OCI-M2 (cell line): ENCODE measurements at regions not wholly inside any gene's neighbourhood (a gene's known extent, or its start where the extent isn't known, plus 50 kb on each side); places are given as distances from the start of the nearest gene placed in this dataset.

Experiments used
- DNase-seq: peaks from one replicate; lab custom pipeline; 2025; ENCODE audit not compliant: unreplicated experiment; lab: John Stamatoyannopoulos, UW

DNA sequence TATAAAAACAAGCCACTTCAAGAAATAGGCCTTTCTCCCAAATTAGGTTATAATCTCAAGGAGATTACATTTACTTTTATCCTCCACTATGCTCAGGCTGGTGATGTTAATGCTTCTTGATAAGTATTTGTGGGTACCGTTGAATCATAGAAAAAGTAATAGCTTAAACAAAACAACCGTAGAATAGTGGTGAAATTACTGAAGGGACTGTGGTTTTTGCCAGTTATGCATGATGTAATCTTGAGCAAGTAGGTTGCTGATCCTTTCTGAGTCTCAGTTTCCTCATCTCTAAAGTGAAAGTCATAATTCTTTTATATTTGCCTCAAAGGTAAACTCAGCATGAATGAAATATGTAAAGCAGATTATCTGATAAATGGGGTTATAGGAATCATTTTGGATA lies 187.3 kb upstream of the JAG1 start:
- no peak for DNase-seq

DNA sequence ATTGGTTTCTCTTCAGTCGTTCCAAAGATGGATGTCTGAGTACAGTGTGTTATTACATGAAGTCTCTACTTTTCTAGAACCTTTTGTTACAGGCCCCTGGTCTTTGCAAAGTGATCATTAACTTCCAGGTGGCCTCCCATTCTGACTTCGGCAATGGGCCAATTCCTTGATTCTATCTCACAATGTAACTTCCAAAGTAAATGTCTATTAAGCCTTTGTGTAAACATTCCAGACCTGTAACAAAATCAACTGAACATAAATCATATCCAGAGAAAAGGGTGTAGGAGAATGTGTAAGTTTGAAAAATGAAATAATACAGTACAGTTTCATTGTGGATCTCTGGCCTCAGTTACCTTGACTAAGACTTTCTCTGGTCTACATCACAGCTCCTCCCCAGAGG lies 187.8 kb upstream of the JAG1 start:
- DNase-seq: no peak

DNA sequence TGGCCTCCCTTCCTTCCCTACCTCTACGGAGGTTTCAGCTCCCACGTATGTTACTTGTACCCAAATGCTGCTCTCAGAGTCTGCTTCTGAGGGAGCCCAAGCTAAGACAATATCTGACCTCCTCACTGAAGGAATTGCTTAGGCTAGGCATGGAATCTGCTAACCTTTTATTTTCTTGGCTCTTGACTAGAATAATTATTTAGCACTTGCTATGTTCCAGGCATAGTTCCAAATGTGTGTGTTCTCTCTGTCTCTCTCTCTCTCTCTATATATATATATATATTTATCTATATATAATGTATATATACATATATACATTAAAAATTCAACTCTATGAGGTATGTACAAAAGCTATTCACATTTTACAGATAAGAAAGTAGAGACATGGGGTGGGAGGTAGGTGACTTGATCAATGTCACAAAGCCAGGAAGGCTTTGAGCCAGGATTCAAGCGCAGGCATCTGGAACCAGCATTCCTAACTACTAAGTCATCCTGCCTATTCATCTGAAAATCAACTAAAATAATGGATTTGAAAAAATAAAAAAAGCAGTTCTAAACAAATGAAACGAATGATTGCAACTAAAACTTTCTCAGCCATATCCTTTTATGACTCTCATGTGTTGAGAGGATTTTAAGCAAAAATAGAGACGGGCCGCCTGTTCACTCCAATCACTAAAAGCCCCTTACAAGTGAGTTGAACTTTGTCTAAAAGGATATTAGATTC lies 189.7 kb upstream of the JAG1 start:
- no peak for DNase-seq

DNA sequence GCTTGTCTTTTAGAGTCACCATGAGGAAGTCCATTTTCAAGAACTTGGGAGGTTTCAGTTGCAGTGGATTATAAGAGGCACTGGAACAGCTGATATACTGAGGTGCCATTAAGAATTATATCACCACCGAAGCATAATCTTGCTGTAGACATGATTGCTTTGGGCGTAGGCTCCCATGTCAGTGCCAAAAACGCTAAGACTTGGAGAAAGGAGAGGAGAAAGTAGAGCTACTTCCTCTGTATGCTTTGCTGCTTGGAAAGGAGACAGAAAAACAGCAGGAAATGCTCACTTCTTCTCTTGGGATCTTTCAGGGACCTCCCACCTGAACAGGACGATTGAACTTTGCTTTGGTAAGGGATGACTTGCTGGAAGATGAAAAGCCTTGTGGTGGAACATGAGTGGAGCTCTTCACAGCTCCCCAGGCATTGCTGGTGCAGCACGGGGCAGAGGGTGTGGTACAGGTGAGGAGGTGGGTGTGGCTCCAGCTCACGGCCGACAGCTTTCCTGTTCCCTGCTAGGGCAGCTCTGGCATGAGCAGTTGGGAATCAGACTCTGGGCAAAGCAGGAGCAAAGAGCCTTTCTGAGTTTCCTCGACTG lies 190.4 kb upstream of the JAG1 start:
- DNase-seq: no peak

DNA sequence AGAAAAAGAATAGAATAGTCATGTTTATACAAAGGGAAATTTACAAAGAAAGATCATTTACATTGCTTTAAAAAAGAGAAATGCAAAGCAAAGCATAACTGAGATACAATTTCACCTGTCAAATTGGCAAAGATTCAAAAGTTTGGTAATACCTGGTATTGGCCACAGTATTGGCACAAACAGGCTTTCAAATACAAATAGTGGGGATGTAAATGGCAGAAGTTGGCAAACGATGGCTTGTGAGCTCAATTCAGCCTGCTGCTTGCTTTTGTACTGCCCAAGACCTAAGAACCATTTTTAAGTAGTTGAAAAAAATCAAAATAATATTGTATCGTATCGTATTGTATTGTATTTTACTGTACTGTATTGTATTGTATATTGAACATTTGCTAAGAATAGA lies 194.5 kb upstream of the JAG1 start:
- DNase-seq: no peak

DNA sequence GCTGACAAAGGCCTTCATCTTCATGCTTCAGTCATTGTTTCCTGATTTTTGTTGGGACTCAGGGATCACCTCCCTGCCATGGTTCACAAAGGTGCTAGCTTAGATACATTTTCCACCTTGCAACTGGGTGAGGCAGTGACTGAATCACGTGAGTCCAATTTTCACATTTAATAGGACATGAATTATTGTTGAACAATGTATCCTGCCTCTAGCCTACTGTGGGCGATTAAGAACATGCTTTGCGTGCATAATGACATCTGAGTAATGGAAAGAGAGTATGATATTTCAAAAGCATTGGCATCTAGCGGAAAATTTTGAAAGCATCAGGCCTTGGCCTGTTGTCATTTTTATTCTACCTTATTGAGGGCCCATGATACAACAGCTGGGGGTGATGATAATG lies 199.2 kb upstream of the JAG1 start:
- no peak for DNase-seq

DNA sequence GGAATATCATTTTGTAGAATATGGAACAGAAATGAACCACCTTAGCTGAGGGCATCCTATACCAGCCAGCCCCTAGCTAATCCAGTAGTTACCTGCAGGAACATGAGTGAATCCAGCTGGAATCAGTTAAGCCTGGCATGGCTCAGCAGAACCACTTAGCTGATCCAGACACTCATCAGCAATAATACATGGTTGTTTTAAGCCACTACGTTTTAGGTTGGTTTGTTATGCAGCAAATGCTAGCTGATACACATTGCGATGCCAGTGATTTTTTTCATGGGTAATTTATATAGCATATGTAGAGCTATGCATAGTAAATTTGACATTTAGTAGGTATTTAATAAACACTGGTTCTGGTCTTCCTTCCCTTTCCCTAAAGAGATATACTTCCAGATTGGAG lies 201.9 kb upstream of the JAG1 start:
- no peak for DNase-seq

DNA sequence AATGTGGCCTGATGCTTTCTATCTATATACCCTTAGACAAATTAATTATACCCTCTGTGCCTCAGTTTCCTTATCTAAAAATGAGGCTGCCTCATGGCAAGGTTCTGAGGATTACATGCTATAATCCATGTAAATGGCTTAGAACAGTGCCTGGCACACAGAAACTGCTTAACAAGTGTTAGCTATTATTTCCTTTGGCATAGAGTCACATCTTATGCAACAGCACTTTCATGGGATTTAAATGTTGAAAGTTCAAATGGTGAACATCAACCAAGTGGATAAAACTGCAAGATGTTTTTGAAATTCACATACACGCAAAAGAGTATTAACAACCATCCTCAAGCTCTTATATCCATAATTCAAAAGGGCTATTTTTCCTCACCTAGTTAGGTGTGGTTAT lies 202.8 kb upstream of the JAG1 start:
- no peak for DNase-seq

DNA sequence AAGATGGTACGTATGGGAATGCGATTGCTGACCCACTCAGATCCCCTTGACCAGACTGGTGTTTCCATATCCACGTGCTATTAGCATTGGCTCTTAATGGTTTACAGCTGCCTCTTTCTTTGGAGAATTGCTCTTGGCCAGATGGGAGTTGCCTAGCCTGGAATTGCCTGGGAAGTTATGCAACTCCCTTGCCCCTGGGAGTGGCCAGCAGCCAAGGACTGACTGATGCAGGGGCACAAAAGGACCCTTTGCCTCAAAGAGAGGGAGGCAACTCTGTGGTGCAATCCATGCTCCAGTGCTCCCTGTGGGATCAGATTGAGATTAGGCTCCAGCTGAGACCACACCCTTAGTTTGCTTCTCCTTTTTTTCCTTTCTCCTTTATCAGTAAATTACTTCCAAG lies 203.5 kb upstream of the JAG1 start:
- no peak for DNase-seq

DNA sequence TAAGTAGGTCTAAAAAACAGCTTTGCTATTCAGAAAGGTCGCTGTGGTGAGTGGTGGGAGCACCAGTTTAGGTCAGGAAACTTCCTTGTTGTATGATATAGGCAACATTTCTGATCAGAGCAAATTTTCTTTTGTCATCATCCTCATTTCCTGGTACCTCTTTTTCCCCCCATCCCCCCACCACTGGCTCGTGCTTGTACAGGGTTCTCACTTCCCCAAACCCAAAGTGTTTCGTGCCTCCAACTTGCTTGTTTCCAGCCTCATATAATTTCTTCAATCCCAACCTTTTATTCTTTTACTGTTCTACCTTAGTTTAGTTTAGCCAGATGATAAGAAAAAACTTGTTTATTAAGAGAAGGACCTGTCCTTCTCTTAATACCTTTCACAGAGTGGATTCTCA lies 209.4 kb upstream of the JAG1 start:
- no peak for DNase-seq

DNA sequence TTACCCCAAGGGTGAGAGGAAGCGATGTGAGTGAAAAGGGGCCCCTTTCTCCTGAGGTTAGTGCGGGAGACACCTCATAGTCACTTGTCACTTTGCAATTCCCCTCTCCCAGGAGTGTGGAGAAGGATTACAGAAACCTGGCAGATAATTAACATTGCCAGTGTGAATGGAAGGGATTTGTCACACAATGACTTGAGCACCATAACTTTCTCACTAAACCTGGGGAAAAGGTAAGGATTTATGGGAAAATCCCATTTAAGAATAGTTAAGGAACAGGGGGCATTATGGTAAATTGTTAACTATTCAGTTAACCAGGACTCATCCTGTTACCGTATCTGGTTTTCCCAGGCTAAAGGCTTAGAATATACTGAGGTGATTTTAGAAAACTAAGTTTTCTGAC lies 219.5 kb upstream of the JAG1 start:
- DNase-seq: no peak

DNA sequence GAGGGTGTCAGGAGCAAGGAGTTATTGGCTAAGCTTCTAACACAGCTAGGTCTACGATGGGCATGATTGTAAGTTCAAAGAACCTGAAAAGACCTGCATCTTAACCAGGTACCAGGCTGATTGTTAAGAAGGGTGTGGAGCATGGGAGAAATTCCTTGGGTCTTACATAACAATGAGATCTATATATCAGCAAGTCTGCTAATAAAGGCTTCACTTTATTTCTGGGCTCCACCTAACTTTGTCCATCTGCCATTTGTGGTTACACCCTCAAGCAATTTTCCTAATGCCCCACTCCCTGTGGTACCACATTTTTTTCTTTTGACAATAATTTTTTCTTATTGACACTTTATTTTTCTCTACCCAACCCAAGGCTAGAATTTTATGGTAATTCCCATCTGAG lies 223.5 kb upstream of the JAG1 start:
- no peak for DNase-seq

DNA sequence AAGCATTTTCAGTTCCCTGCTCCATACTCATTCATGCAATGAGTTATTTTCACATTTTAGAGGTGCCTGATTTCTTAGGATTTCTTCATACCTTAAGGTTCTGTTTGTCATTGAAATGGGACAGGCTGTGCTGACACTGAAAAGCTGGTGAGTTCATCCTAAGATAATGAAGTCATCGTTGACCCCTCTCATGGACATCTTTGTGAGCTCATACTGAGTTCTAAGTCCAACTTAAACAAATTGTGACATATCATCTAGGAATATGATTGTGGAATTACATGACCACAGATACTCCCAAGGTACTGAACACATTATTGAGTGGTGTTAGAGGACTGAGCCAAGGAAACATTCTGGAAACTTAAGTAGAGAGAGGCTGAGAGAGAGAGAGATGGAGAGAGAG lies 224.8 kb upstream of the JAG1 start:
- no peak for DNase-seq

DNA sequence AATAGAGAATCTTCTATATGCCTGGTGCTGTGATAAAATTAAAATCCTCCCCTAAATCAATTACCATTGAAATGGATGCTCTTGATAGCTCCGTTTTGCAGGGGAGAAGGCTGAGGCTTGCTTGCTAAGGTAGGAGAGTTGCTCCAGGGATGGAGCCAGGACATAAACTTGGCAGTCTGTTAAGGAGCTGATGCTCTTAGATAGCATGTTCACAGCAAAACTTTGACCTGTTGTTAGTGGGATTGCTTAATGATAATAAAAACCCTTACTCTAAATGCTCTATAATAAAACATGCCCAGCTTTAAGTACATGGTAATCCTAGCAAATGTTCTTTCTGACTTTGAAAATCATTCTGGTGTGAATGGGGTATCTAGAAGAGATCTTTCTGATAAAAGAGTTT lies 228.4 kb upstream of the JAG1 start:
- no peak for DNase-seq

DNA sequence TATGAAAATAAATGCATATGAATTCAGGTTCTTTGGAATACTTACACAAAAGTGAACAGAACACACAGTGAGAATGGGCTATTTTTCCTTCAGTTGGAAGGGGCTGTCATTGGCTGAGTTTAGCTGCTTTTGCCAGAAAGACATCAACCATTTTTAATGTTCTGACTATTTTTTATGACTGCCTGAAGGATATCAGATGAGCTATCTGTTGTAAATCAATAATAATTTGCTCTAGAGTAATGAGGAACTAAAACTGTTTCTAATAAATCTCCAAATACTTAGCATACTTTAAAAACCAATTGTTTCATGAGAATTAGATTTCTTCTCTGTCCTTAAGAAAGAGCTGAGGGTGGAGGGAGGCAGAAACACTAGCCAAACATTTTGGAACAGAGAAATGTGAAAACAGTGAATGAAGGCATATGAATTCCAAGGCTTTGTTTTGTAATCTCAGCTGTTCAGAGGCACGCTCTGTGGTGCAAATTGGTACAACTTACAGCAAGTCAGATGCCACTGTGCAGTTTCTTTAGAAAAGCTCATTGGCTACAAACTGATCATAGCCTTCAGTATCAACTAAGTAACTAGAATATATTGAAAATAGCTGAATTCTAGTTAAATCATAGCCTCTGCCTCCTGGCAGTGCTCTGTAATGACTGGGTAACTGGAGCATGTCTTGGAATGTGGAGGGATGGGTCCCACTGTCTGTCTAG lies 228.9 kb upstream of the JAG1 start:
- no peak for DNase-seq

DNA sequence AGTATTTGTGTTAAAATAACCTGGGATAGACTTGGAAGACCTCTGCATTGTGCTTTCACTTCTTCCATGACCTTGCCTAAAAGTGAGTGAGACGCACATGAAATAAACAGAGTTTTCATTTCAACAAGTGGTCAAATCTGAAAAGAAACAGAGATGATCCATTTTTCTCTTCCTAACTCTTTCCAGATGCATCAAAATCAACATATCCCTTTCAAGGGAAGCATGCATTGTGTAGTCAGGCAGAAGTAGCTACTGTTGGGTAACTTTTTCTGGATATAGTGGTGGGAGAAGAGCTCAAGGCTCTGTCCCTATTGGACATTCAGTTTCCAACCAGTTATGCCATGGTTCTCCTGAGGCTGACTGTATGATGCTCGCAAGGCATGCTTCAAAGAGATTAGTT lies 233.0 kb upstream of the JAG1 start:
- DNase-seq: no peak

DNA sequence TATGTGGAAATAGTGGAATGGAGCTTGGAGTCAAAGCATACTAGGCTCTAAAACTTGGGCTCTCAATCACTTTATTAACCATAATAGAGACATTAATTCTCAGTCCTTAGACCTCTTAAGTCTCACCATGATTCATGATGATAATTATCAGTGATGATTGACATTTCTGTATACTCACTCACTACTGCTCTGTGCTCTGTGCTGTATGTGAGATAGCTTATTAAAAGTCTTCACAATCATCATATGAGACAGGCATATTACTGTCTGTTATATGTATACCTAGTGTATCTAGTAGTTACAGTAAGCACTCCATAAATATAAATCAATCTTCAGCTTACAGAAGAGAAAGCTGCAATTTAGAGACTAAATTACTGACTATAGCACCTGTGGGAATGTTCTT lies 236.0 kb upstream of the JAG1 start:
- DNase-seq: no peak

DNA sequence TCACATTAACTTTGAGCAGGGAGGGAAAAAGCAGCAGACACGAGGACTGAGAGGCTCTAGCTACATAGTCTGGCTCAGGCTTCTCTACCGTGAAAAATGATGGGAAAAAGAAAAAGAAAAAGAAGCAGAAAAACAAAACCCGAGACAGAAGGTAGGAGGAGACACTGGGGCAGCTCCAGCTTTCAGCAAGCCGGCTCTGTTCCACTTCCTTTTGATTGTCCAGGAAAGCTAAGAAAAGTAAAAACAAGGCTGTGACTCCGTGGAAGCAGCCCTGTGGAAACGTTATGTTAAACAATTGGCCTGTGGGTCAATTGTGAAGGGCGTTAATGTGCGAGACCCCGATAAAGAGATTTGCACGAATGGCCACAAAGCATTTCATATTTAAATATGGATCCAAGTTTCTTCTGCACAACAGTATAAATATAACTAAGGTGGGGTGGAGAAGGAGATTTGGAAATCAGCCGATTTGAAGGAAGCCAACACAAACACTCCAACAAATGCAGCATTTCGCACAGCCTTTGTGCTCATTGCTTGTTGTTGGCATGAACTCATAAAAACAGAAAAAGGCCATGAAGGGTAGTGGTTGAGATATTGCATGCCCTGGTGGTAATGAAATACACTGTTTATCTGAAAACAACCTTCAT lies 236.9 kb upstream of the JAG1 start:
- DNase-seq: no peak

DNA sequence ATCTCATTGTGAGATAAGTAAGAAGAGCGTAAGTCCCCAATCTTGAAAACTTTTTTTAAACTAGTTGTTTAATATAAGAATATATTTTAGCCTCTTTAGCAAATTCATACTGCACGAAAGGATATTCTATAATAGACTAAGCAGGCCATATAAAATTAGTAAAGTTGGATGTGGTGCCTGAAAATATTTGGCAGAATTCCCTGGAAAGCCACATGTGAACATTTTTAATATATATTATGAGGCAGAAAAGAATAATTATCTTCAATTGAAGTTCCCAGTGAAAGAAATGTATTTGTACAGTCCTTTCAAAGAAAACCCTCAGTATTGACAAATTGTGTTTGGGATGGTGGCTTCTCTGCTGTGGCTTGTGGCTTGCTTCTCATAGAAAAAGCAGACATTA lies 237.5 kb upstream of the JAG1 start:
- DNase-seq: no peak

DNA sequence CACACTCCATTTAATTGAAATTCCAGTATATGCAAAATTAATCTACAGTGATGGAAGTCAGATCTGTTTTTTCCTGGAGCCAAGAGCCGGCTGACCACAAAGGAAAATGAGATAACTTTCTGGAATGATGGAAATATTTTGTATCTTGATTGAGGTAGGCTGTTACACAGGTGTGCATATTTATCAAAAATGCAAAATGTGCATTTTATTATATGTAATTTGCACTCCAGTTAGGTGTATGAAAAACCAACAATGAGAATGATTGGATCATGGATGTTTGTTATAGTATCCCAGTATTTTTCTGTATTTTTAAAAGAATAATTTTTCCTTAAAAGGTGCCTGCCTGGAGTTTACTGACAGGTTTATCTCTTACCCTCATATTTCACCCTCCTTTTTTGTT lies 242.0 kb upstream of the JAG1 start:
- no peak for DNase-seq

DNA sequence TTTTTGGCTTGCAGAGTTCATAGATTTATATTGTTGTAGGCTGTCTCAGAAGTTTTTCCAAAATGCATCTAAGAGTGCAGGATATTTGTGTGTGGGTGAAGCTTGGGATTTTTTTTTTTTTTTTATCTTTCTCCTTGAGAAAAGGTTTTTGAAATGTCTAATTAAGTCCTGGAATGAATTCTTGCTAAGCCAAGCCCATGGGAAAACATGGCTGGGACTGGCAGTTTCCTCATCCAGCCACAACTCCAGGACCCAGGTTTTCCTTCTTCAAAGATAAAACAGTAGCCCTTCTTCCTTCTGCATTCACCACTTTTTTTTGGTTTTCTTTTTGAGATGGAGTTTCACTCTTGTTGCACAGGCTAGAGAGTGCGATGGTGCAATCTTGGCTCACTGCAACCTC lies 242.5 kb upstream of the JAG1 start:
- no peak for DNase-seq

DNA sequence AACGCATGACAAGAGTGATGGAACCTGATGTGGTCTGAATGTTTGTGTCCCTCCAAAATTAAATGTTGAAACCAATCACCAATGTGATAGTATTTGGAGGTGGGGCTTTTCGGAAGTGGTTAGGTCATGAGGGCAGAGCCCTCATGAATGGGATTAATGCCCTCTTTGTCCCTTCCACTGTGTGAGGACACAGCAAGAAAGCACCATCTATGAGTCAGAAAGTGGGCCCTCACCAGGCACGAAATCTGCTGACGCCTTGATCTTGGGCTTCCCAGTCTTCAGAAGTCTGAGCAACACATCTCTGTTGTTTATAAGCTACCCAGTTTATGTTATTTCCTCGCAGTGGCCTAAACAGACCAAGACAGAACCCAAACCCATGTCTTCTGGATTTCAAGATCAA lies 244.0 kb upstream of the JAG1 start:
- DNase-seq: no peak
